NCI-H2107 treated with DMSO at 0.1 percent for 48 hours (cell line): ENCODE measurements at regions not wholly inside any gene's neighbourhood (a gene's known extent, or its start where the extent isn't known, plus 50 kb on each side); places are given as distances from the start of the nearest gene placed in this dataset.

ENCODE experiments used
- DNase-seq: peaks from one replicate; lab custom pipeline; 2025; ENCODE audit not compliant: unreplicated experiment; lab: John Stamatoyannopoulos, UW

GRCh38 chr10:24104895-24105294 lies 104.0 kb upstream of the KIAA1217 start:
- no peak for DNase-seq

- DNase-seq, result no peak
Measured at GRCh38 chr10:24113901-24114300, 95.0 kb upstream of the KIAA1217 start.

GRCh38 chr10:24114556-24114955 lies 94.4 kb upstream of the KIAA1217 start:
- DNase-seq, result no peak

GRCh38 chr10:24115403-24115802 lies 93.5 kb upstream of the KIAA1217 start:
- DNase-seq, result no peak

GRCh38 chr10:24118246-24118645 lies 90.7 kb upstream of the KIAA1217 start:
- no peak for DNase-seq

GRCh38 chr10:24119896-24120295 lies 89.0 kb upstream of the KIAA1217 start:
- no peak for DNase-seq

GRCh38 chr10:24120646-24121045 lies 88.3 kb upstream of the KIAA1217 start:
- no peak for DNase-seq

- no peak for DNase-seq
Measured at GRCh38 chr10:24127516-24127915, 81.4 kb upstream of the KIAA1217 start.

- no peak for DNase-seq
Measured at GRCh38 chr10:24128066-24128730, 80.7 kb upstream of the KIAA1217 start.

GRCh38 chr10:24132741-24133140 lies 76.2 kb upstream of the KIAA1217 start:
- DNase-seq, result no peak

- DNase-seq, result no peak
Measured at GRCh38 chr10:24133835-24134234, 75.1 kb upstream of the KIAA1217 start.

GRCh38 chr10:24136070-24136469 lies 72.9 kb upstream of the KIAA1217 start:
- DNase-seq, result no peak

GRCh38 chr10:24147321-24147720 lies 61.6 kb upstream of the KIAA1217 start:
- no peak for DNase-seq

GRCh38 chr10:24149640-24150039 lies 59.3 kb upstream of the KIAA1217 start:
- no peak for DNase-seq

GRCh38 chr10:24150853-24151252 lies 58.1 kb upstream of the KIAA1217 start:
- DNase-seq, result no peak

GRCh38 chr10:24152270-24152669 lies 56.7 kb upstream of the KIAA1217 start:
- DNase-seq, result no peak

GRCh38 chr10:24153031-24153430 lies 55.9 kb upstream of the KIAA1217 start:
- DNase-seq, result no peak

- no peak for DNase-seq
Measured at GRCh38 chr10:24153537-24153936, 55.4 kb upstream of the KIAA1217 start.

- DNase-seq, result no peak
Measured at GRCh38 chr10:24156686-24157085, 52.3 kb upstream of the KIAA1217 start.

GRCh38 chr10:24157567-24157966 lies 51.4 kb upstream of the KIAA1217 start:
- no peak for DNase-seq
